ENCODE measurements at regions not wholly inside any gene's neighbourhood (a gene's known extent, or its start where the extent isn't known, plus 50 kb on each side); places are given as distances from the start of the nearest gene placed in this dataset.

DNA sequence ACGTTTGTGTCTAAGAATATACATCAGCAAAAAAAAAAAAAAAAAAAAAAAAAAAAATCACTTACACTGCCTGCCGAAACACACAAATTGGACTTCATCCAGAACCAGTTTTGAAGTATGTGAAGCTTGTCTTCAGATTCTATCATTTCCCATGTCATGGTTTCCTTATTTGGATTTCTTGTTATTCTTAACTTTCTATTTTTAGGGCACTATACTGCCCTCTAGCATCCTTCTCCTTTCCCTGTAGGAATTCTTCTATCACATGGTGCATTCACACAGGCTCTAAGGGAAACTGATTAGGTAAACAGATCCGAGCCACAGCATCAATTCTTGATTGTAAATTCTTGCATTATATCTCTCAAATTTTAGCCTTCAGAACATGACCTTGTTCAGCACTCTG lies 1507.5 kb downstream of the OLFM4 start:
- TF ChIP-seq GLIS3 (CRISPR knock-in tag; IDR thresholded peaks at IDR 0.05) (no peak), ARNTL (CRISPR knock-in tag; IDR thresholded peaks at IDR 0.05; ENCODE audit: borderline replicate concordance, low read depth) (no peak), OSR1 (CRISPR knock-in tag; IDR thresholded peaks at IDR 0.05) (no peak), SNAI2 (CRISPR knock-in tag; IDR thresholded peaks at IDR 0.05) (no peak), ESRRG (CRISPR knock-in tag; IDR thresholded peaks at IDR 0.05) (no peak)
- TF ChIP-seq, protein P1, sequence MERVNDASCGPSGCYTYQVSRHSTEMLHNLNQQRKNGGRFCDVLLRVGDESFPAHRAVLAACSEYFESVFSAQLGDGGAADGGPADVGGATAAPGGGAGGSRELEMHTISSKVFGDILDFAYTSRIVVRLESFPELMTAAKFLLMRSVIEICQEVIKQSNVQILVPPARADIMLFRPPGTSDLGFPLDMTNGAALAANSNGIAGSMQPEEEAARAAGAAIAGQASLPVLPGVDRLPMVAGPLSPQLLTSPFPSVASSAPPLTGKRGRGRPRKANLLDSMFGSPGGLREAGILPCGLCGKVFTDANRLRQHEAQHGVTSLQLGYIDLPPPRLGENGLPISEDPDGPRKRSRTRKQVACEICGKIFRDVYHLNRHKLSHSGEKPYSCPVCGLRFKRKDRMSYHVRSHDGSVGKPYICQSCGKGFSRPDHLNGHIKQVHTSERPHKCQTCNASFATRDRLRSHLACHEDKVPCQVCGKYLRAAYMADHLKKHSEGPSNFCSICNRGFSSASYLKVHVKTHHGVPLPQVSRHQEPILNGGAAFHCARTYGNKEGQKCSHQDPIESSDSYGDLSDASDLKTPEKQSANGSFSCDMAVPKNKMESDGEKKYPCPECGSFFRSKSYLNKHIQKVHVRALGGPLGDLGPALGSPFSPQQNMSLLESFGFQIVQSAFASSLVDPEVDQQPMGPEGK (CRISPR knock-in tag; IDR thresholded peaks at IDR 0.05; ENCODE audit: borderline replicate concordance) = no peak
